ENCODE measurements at regions not wholly inside any gene's neighbourhood (a gene's known extent, or its start where the extent isn't known, plus 50 kb on each side); places are given as distances from the start of the nearest gene placed in this dataset.

- TF ChIP-seq CTCF (conservative IDR thresholded peaks at IDR 0.05; ENCODE audit: low read depth, low read length) (no peak), EZH2 (IDR thresholded peaks at IDR 0.05; ENCODE audit: low read length, unreplicated experiment) (no peak)
Measured at GRCh38 chr5:1708592-1709141, 91.0 kb downstream of the MRPL36 start.
